HEK293T (cell line): ENCODE measurements at regions not wholly inside any gene's neighbourhood (a gene's known extent, or its start where the extent isn't known, plus 50 kb on each side); places are given as distances from the start of the nearest gene placed in this dataset.

ENCODE experiments used
- ARNT ChIP-seq: fragments of 450-650 bp; IDR thresholded peaks from 2 replicates; pipeline ENCODE4 v1.6.1; 2017; ENCODE audit warnings: mild to moderate bottlenecking
- BHLHE40 ChIP-seq: fragments of 450-650 bp; IDR thresholded peaks from 2 replicates; pipeline ENCODE4 v1.6.1; 2016; ENCODE audit warnings: mild to moderate bottlenecking, moderate library complexity, borderline replicate concordance
- ELF4 ChIP-seq: fragments of 450-650 bp; IDR thresholded peaks from 2 replicates; pipeline ENCODE4 v1.6.1; 2017; ENCODE audit warnings: antibody characterized with exemption
- FOXA1 ChIP-seq: fragments of 450-650 bp; IDR thresholded peaks from 2 replicates; pipeline ENCODE4 v1.6.1; 2016; ENCODE audit warnings: mild to moderate bottlenecking
- FOXK2 ChIP-seq: fragments of 450-650 bp; IDR thresholded peaks from 2 replicates; pipeline ENCODE4 v1.6.1; 2016; ENCODE audit warnings: mild to moderate bottlenecking
- FOXM1 ChIP-seq: fragments of 450-650 bp; IDR thresholded peaks from 2 replicates; pipeline ENCODE4 v1.6.1; 2017; ENCODE audit warnings: mild to moderate bottlenecking, borderline replicate concordance
- HDGF ChIP-seq: fragments of 450-650 bp; IDR thresholded peaks from 2 replicates; pipeline ENCODE4 v1.6.1; 2017; ENCODE audit warnings: antibody characterized with exemption, borderline replicate concordance
- SP1 ChIP-seq: fragments of 450-650 bp; IDR thresholded peaks from 2 replicates; pipeline ENCODE4 v1.6.1; 2017
- SUZ12 ChIP-seq: fragments of 450-650 bp; IDR thresholded peaks from 2 replicates; pipeline ENCODE4 v1.6.1; 2016; ENCODE audit warnings: mild to moderate bottlenecking
- TARDBP ChIP-seq: fragments of 450-650 bp; IDR thresholded peaks from 2 replicates; pipeline ENCODE4 v1.6.1; 2016
- ZNF384 ChIP-seq: fragments of 450-650 bp; IDR thresholded peaks from 2 replicates; pipeline ENCODE4 v1.6.1; 2016
- TF ChIP-seq, protein P1 (sequence below): fragments of 450-650 bp; IDR thresholded peaks from 2 replicates; pipeline ENCODE4 v1.6.1; 2016

DNA sequence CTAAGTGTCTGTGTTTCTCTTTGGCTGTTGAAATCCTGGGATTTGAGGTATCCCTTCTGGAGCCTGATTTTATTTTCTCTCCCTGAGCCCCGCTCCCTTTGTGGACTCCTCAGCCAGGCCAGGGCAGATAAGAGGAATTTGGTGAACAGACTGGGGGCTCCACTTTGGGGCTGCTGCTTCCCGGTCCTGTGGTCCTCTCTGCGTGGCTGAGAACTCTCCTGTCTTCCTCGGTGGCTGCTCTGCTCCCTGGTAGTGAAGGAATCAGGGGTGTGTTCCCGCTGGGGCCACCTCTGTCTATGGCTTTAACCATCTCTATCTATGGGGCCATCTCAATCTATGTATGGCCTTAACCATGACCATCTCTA lies 71.7 kb upstream of the SH3PXD2B start:
- TF ChIP-seq ELF4 (no peak), BHLHE40 (no peak), SP1 (no peak), TARDBP (no peak), ARNT (no peak), HDGF (no peak), FOXM1 (no peak), FOXK2 (no peak), SUZ12 (no peak), FOXA1 (no peak), ZNF384 (no peak)
- TF ChIP-seq, protein P1, sequence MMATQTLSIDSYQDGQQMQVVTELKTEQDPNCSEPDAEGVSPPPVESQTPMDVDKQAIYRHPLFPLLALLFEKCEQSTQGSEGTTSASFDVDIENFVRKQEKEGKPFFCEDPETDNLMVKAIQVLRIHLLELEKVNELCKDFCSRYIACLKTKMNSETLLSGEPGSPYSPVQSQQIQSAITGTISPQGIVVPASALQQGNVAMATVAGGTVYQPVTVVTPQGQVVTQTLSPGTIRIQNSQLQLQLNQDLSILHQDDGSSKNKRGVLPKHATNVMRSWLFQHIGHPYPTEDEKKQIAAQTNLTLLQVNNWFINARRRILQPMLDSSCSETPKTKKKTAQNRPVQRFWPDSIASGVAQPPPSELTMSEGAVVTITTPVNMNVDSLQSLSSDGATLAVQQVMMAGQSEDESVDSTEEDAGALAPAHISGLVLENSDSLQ, result no peak
